SK-N-SH (cell line): ENCODE measurements at regions not wholly inside any gene's neighbourhood (a gene's known extent, or its start where the extent isn't known, plus 50 kb on each side); places are given as distances from the start of the nearest gene placed in this dataset.
A peak's percentile ranks its signal among the peaks of the same experiment; 100 is the strongest.

ENCODE experiments used
- CTCF ChIA-PET: fragments of 300-600, 350-600 bp; formaldehyde crosslinking; extraction: SDS; loops from one replicate; lab custom pipeline; 2021; lab: Yijun Ruan, JAX
- POLR2A ChIA-PET: fragments of 350-600 bp; sonication (Branson Sonifier 250); formaldehyde crosslinking; extraction: SDS; loops from one replicate; lab custom pipeline; 2020; ENCODE audit warnings: antibody characterized with exemption, inconsistent platforms; lab: Yijun Ruan, JAX
- DNase-seq: peaks from one replicate; pipeline ENCODE4 v3.0.0; 2012
- H2AFZ ChIP-seq: fragments of 200-600 bp; sonication (generic); 2 replicates; pipeline ENCODE4 v1.8.1; 2016; ENCODE audit warnings: antibody characterized with exemption, mild to moderate bottlenecking, low read depth
- H3F3A ChIP-seq: fragments of 200-600 bp; sonication (generic); replicated peaks from 2 replicates; pipeline ENCODE3; 2016; ENCODE audit warnings: antibody characterized with exemption, mild to moderate bottlenecking; ENCODE audit not compliant: insufficient read depth
- H3K27ac ChIP-seq, 2 experiments: fragments of 200-500 bp in 1 of 2; fragments of 200-600 bp in 1 of 2; sonication (Bioruptor generic) in 1 of 2; sonication (generic), shearing (Covaris generic) in 1 of 2; 2 replicates each; pipeline versions ENCODE4 v1.5.1 to v1.6.1; 2014 to 2016; ENCODE audit warnings: low read depth in 2 of 2, inconsistent platforms in 1 of 2, low read length in 1 of 2, mild to moderate bottlenecking in 1 of 2, mixed read lengths in 1 of 2
- H3K27me3 ChIP-seq: fragments of 200-600 bp; sonication (generic), shearing (Covaris generic); 2 replicates; pipeline ENCODE4 v1.6.1; 2016; ENCODE audit warnings: mixed run types; ENCODE audit not compliant: insufficient read depth
- H3K36me3 ChIP-seq, 2 experiments: fragments of 200-500 bp in 1 of 2; fragments of 200-600 bp in 1 of 2; sonication (Bioruptor generic) in 1 of 2; sonication (generic) in 1 of 2; replicated peaks in 1 of 2; 2 replicates each; pipeline versions ENCODE3 to v1.5.1; 2014 to 2016; ENCODE audit warnings: low read length in 1 of 2, mild to moderate bottlenecking in 1 of 2; ENCODE audit not compliant: insufficient read depth in 2 of 2, control insufficient read depth in 1 of 2
- H3K4me1 ChIP-seq, 2 experiments: fragments of 200-500 bp in 1 of 2; fragments of 200-600 bp in 1 of 2; sonication (Bioruptor generic) in 1 of 2; sonication (generic), shearing (Covaris generic) in 1 of 2; 2 replicates each; pipeline versions ENCODE4 v1.5.1 to v1.6.1; 2014 to 2016; ENCODE audit warnings: low read depth in 1 of 2, low read length in 1 of 2, mixed run types in 1 of 2; ENCODE audit not compliant: insufficient read depth in 2 of 2, control insufficient read depth in 1 of 2
- H3K4me2 ChIP-seq: fragments of 200-600 bp; sonication (generic), shearing (Covaris generic); 2 replicates; pipeline ENCODE4 v1.6.1; 2017; ENCODE audit warnings: mixed run types
- H3K4me3 ChIP-seq, 2 experiments: fragments of 200-500 bp in 1 of 2; fragments of 200-600 bp in 1 of 2; sonication (Bioruptor generic) in 1 of 2; sonication (generic), shearing (Covaris generic) in 1 of 2; 2 replicates each; pipeline versions ENCODE4 v1.5.1 to v1.8.1; 2014 to 2016; ENCODE audit warnings: low read depth in 2 of 2, inconsistent platforms in 1 of 2, low read length in 1 of 2, mild to moderate bottlenecking in 1 of 2, mixed read lengths in 1 of 2, moderate library complexity in 1 of 2
- H3K79me2 ChIP-seq: fragments of 200-600 bp; sonication (generic); 2 replicates; pipeline ENCODE4 v1.8.1; 2017; ENCODE audit warnings: mild to moderate bottlenecking; ENCODE audit not compliant: insufficient read depth
- H3K9ac ChIP-seq: fragments of 200-600 bp; sonication (generic); 2 replicates; pipeline ENCODE4 v1.6.1; 2017; ENCODE audit warnings: mixed run types
- H3K9me2 ChIP-seq: fragments of 200-600 bp; sonication (generic); 2 replicates; pipeline ENCODE4 v1.6.1; 2017; ENCODE audit warnings: mixed run types
- H3K9me3 ChIP-seq: fragments of 200-600 bp; sonication (generic); 2 replicates; pipeline ENCODE4 v1.6.1; 2017; ENCODE audit warnings: mixed run types, mild to moderate bottlenecking, moderate library complexity
- H4K20me1 ChIP-seq: fragments of 200-600 bp; sonication (generic); 2 replicates; pipeline ENCODE4 v1.6.1; 2017; ENCODE audit warnings: mild to moderate bottlenecking, mixed run types; ENCODE audit not compliant: insufficient read depth
- EZH2phosphoT487 ChIP-seq: fragments of 200-600 bp; sonication (generic); IDR thresholded peaks from 2 replicates; pipeline ENCODE4 v1.6.1; 2017; ENCODE audit warnings: low read depth, mixed run types, mild to moderate bottlenecking, antibody characterized with exemption, moderate library complexity, borderline replicate concordance
- FOSL2 ChIP-seq: IDR thresholded peaks from 2 replicates; pipeline ENCODE4 v1.4.0; 2012; ENCODE audit warnings: low read depth, mild to moderate bottlenecking, moderate library complexity, borderline replicate concordance
- FOXM1 ChIP-seq: IDR thresholded peaks from 2 replicates; pipeline ENCODE4 v1.4.0; 2012; ENCODE audit warnings: low read depth, mild to moderate bottlenecking
- NFIC ChIP-seq: IDR thresholded peaks from 2 replicates; pipeline ENCODE4 v1.4.0; 2012; ENCODE audit warnings: borderline replicate concordance
- POLR2AphosphoS5 ChIP-seq: IDR thresholded peaks from 2 replicates; pipeline ENCODE4 v1.6.1; 2012; ENCODE audit warnings: low read depth, low read length
- REST ChIP-seq: IDR thresholded peaks from 2 replicates; pipeline ENCODE4 v1.6.1; 2012; ENCODE audit warnings: mild to moderate bottlenecking, low read depth, low read length, moderate library complexity
- TCF12 ChIP-seq: IDR thresholded peaks from 2 replicates; pipeline ENCODE4 v1.4.0; 2012
- USF2 ChIP-seq: fragments of 150-350 bp; IDR thresholded peaks from 2 replicates; pipeline ENCODE4 v1.6.1; 2017; ENCODE audit warnings: antibody characterized with exemption, low read length, low read depth, borderline replicate concordance
- WGBS: methylation state at CpG from one replicate; pipeline ENCODE4 v1.1.6; 2017; ENCODE audit warnings: low lambda C conversion rate; 5-methylcytosine and 5-hydroxymethylcytosine counted together
- TF ChIP-seq, protein P1 (sequence below): IDR thresholded peaks from 2 replicates; pipeline ENCODE4; 2012

DNA sequence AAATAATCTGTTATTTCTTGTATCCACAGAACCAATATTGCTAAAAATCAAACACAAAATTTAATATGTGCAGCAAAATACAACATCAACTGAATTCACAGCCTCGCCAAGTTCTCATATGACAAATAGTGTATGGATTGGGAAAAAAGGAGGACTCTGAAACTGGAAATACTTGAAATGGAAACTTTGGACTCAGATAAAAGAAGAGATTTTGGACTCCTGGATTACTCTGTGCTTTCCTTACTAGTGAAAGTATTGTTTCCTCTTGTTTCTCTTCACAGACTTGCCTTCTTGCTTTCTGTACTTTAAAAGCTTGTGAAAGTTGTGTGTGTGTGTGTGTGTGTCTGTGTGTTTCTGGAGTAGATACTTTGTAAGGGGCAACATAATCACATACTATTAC, 1596.3 kb downstream of the PCDH9 start:
- H3K9me2 ChIP-seq, result no peaks in the 10 kb centered on the region
- no peaks in the 10 kb centered on the region; a peak in 1 of 4 replicates for H3K4me1 ChIP-seq
- no peaks in the 10 kb centered on the region for H3K9me3 ChIP-seq
- no peaks in the 10 kb centered on the region for H3K79me2 ChIP-seq
- H3K4me2 ChIP-seq, result no peak overlapping the region
- no peak overlapping the region for H3K4me3 ChIP-seq
- no peak overlapping the region for H2AFZ ChIP-seq
- H3K36me3 ChIP-seq, result no peaks in the 10 kb centered on the region
- CTCF ChIA-PET, result no interaction called here
- WGBS, result 92% methylated on average over 1 of the region's 1 CpG
- no peaks in the 10 kb centered on the region for H3K27me3 ChIP-seq
- no peak overlapping the region for H3K27ac ChIP-seq
- no peaks in the 10 kb centered on the region for H4K20me1 ChIP-seq
- no peaks in the 10 kb centered on the region for H3F3A ChIP-seq
- H3K9ac ChIP-seq, result no peak overlapping the region
- TF ChIP-seq FOXM1 (no peak), NFIC (no peak)
- TF ChIP-seq, all 33 proteins: peak for 0
- POLR2A ChIA-PET, result no interaction called here
- no peak for DNase-seq

DNA sequence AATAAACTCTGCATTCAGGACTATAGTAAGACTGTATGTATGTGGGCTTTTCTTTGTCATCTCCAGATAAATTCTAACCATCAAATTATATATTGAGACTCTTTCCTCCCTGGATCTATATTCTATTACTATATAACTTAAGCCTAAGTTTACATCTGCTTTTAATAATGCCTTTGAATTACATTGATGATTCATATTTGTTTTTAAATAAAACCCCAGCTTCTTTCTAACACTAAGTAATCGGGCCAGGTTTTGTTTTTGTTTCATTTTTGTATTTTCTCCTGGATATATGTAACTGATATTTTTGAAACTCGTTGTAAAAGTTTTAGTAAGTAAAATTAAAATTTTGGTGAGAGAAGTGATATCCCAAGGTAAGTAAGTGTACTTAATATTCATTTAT, 1599.1 kb downstream of the PCDH9 start:
- POLR2A ChIA-PET, result no interaction called here
- Histone ChIP-seq H3K4me3 (peak overlapping the region in 1 of 2 experiments; percentile 22; a peak in 1 of 4 replicates), H3K79me2 (no peaks in the 10 kb centered on the region), H3K9me3 (no peaks in the 10 kb centered on the region), H3F3A (no peaks in the 10 kb centered on the region), H3K4me1 (no peaks in the 10 kb centered on the region), H4K20me1 (no peaks in the 10 kb centered on the region), H3K4me2 (no peak overlapping the region; the same call in 1 of the 2 replicates), H3K9ac (no peak overlapping the region), H2AFZ (peak overlapping the region; percentile 63), H3K9me2 (no peaks in the 10 kb centered on the region), H3K27ac (no peak overlapping the region), H3K27me3 (no peaks in the 10 kb centered on the region), H3K36me3 (no peaks in the 10 kb centered on the region)
- no peak for DNase-seq
- CTCF ChIA-PET, result interaction anchor here (0.7 kb wide), 1 partner anchor 232 kb away, joined by 4 read pairs; no protein-coding TSS in a partner anchor
- TF ChIP-seq EZH2phosphoT487 (no peak), TCF12 (peak; percentile 78), FOSL2 (peak; percentile 31; the same call in 1 of the 2 replicates)
- 34% methylated on average over 2 of the region's 2 CpGs for WGBS

GRCh38 chr13:65629926-65630325, 1600.2 kb downstream of the PCDH9 start:
- H3K4me2 ChIP-seq, result no peak overlapping the region
- ChIA-PET CTCF (no interaction called here), POLR2A (no interaction called here)
- 89% methylated on average over 2 of the region's 2 CpGs for WGBS
- H3K4me3 ChIP-seq, result no peak overlapping the region
- H3K9ac ChIP-seq, result no peak overlapping the region
- TF ChIP-seq FOSL2, result no peak
- no peak for TF ChIP-seq USF2
- no peak for TF ChIP-seq POLR2AphosphoS5
- TF ChIP-seq, protein P1, sequence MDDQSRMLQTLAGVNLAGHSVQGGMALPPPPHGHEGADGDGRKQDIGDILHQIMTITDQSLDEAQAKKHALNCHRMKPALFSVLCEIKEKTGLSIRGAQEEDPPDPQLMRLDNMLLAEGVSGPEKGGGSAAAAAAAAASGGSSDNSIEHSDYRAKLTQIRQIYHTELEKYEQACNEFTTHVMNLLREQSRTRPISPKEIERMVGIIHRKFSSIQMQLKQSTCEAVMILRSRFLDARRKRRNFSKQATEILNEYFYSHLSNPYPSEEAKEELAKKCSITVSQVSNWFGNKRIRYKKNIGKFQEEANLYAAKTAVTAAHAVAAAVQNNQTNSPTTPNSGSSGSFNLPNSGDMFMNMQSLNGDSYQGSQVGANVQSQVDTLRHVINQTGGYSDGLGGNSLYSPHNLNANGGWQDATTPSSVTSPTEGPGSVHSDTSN, result no peak
- no peak for TF ChIP-seq REST
- TF ChIP-seq EZH2phosphoT487, result no peak
- DNase-seq, result no peak
- H4K20me1 ChIP-seq, result no peaks in the 10 kb centered on the region
- no peak overlapping the region for H2AFZ ChIP-seq
- no peaks in the 10 kb centered on the region for H3K9me3 ChIP-seq
- no peaks in the 10 kb centered on the region for H3K79me2 ChIP-seq
- H3K36me3 ChIP-seq, result no peaks in the 10 kb centered on the region
- H3K4me1 ChIP-seq, result no peaks in the 10 kb centered on the region
- no peaks in the 10 kb centered on the region for H3K9me2 ChIP-seq
- no peak overlapping the region for H3K27ac ChIP-seq
- no peaks in the 10 kb centered on the region for H3F3A ChIP-seq
- no peaks in the 10 kb centered on the region for H3K27me3 ChIP-seq
